SK-N-SH (cell line): ENCODE measurements at regions not wholly inside any gene's neighbourhood (a gene's known extent, or its start where the extent isn't known, plus 50 kb on each side); places are given as distances from the start of the nearest gene placed in this dataset.

Experiments
- CTCF ChIA-PET: fragments of 300-600, 350-600 bp; formaldehyde crosslinking; extraction: SDS; loops from one replicate; lab custom pipeline; 2021; lab: Yijun Ruan, JAX
- POLR2A ChIA-PET: fragments of 350-600 bp; sonication (Branson Sonifier 250); formaldehyde crosslinking; extraction: SDS; loops from one replicate; lab custom pipeline; 2020; ENCODE audit warnings: antibody characterized with exemption, inconsistent platforms; lab: Yijun Ruan, JAX
- DNase-seq: peaks from one replicate; pipeline ENCODE4 v3.0.0; 2012
- H2AFZ ChIP-seq: fragments of 200-600 bp; sonication (generic); 2 replicates; pipeline ENCODE4 v1.8.1; 2016; ENCODE audit warnings: antibody characterized with exemption, mild to moderate bottlenecking, low read depth
- H3F3A ChIP-seq: fragments of 200-600 bp; sonication (generic); replicated peaks from 2 replicates; pipeline ENCODE3; 2016; ENCODE audit warnings: antibody characterized with exemption, mild to moderate bottlenecking; ENCODE audit not compliant: insufficient read depth
- H3K27ac ChIP-seq, 2 experiments: fragments of 200-500 bp in 1 of 2; fragments of 200-600 bp in 1 of 2; sonication (Bioruptor generic) in 1 of 2; sonication (generic), shearing (Covaris generic) in 1 of 2; 2 replicates each; pipeline versions ENCODE4 v1.5.1 to v1.6.1; 2014 to 2016; ENCODE audit warnings: low read depth in 2 of 2, inconsistent platforms in 1 of 2, low read length in 1 of 2, mild to moderate bottlenecking in 1 of 2, mixed read lengths in 1 of 2
- H3K27me3 ChIP-seq: fragments of 200-600 bp; sonication (generic), shearing (Covaris generic); 2 replicates; pipeline ENCODE4 v1.6.1; 2016; ENCODE audit warnings: mixed run types; ENCODE audit not compliant: insufficient read depth
- H3K36me3 ChIP-seq, 2 experiments: fragments of 200-500 bp in 1 of 2; fragments of 200-600 bp in 1 of 2; sonication (Bioruptor generic) in 1 of 2; sonication (generic) in 1 of 2; replicated peaks in 1 of 2; 2 replicates each; pipeline versions ENCODE3 to v1.5.1; 2014 to 2016; ENCODE audit warnings: low read length in 1 of 2, mild to moderate bottlenecking in 1 of 2; ENCODE audit not compliant: insufficient read depth in 2 of 2, control insufficient read depth in 1 of 2
- H3K4me1 ChIP-seq, 2 experiments: fragments of 200-500 bp in 1 of 2; fragments of 200-600 bp in 1 of 2; sonication (Bioruptor generic) in 1 of 2; sonication (generic), shearing (Covaris generic) in 1 of 2; 2 replicates each; pipeline versions ENCODE4 v1.5.1 to v1.6.1; 2014 to 2016; ENCODE audit warnings: low read depth in 1 of 2, low read length in 1 of 2, mixed run types in 1 of 2; ENCODE audit not compliant: insufficient read depth in 2 of 2, control insufficient read depth in 1 of 2
- H3K4me2 ChIP-seq: fragments of 200-600 bp; sonication (generic), shearing (Covaris generic); 2 replicates; pipeline ENCODE4 v1.6.1; 2017; ENCODE audit warnings: mixed run types
- H3K4me3 ChIP-seq, 2 experiments: fragments of 200-500 bp in 1 of 2; fragments of 200-600 bp in 1 of 2; sonication (Bioruptor generic) in 1 of 2; sonication (generic), shearing (Covaris generic) in 1 of 2; 2 replicates each; pipeline versions ENCODE4 v1.5.1 to v1.8.1; 2014 to 2016; ENCODE audit warnings: low read depth in 2 of 2, inconsistent platforms in 1 of 2, low read length in 1 of 2, mild to moderate bottlenecking in 1 of 2, mixed read lengths in 1 of 2, moderate library complexity in 1 of 2
- H3K79me2 ChIP-seq: fragments of 200-600 bp; sonication (generic); 2 replicates; pipeline ENCODE4 v1.8.1; 2017; ENCODE audit warnings: mild to moderate bottlenecking; ENCODE audit not compliant: insufficient read depth
- H3K9ac ChIP-seq: fragments of 200-600 bp; sonication (generic); 2 replicates; pipeline ENCODE4 v1.6.1; 2017; ENCODE audit warnings: mixed run types
- H3K9me2 ChIP-seq: fragments of 200-600 bp; sonication (generic); 2 replicates; pipeline ENCODE4 v1.6.1; 2017; ENCODE audit warnings: mixed run types
- H3K9me3 ChIP-seq: fragments of 200-600 bp; sonication (generic); 2 replicates; pipeline ENCODE4 v1.6.1; 2017; ENCODE audit warnings: mixed run types, mild to moderate bottlenecking, moderate library complexity
- H4K20me1 ChIP-seq: fragments of 200-600 bp; sonication (generic); 2 replicates; pipeline ENCODE4 v1.6.1; 2017; ENCODE audit warnings: mild to moderate bottlenecking, mixed run types; ENCODE audit not compliant: insufficient read depth
- CHD2 ChIP-seq: fragments of 150-350 bp; IDR thresholded peaks from 2 replicates; pipeline ENCODE4 v1.6.1; 2018; ENCODE audit warnings: low read length; ENCODE audit not compliant: partially characterized antibody
- CTCF ChIP-seq: fragments of 200-600 bp; sonication (generic); IDR thresholded peaks from 2 replicates; pipeline ENCODE4 v1.6.1; 2017; ENCODE audit warnings: antibody characterized with exemption, mild to moderate bottlenecking, moderate library complexity
- FOSL2 ChIP-seq: IDR thresholded peaks from 2 replicates; pipeline ENCODE4 v1.4.0; 2012; ENCODE audit warnings: low read depth, mild to moderate bottlenecking, moderate library complexity, borderline replicate concordance
- FOXJ3 ChIP-seq: sonication (generic); formaldehyde crosslinking; IDR thresholded peaks from 2 replicates; pipeline ENCODE4 v1.5.1; 2020; ENCODE audit warnings: mild to moderate bottlenecking, missing genetic modification reagents
- FOXM1 ChIP-seq: IDR thresholded peaks from 2 replicates; pipeline ENCODE4 v1.4.0; 2012; ENCODE audit warnings: low read depth, mild to moderate bottlenecking
- GATA2 ChIP-seq: sonication (generic); formaldehyde crosslinking; IDR thresholded peaks from 2 replicates; pipeline ENCODE4 v1.5.0; 2020; ENCODE audit warnings: mild to moderate bottlenecking, missing genetic modification reagents
- JUND ChIP-seq: IDR thresholded peaks from 2 replicates; pipeline ENCODE4 v1.4.0; 2012
- MAX ChIP-seq: IDR thresholded peaks from 2 replicates; pipeline ENCODE4 v1.4.0; 2012; ENCODE audit warnings: low read depth
- MEF2A ChIP-seq: IDR thresholded peaks from 2 replicates; pipeline ENCODE4 v1.4.0; 2012; ENCODE audit warnings: low read depth, borderline replicate concordance
- MXI1 ChIP-seq: IDR thresholded peaks from 2 replicates; pipeline ENCODE4 v1.6.1; 2012; ENCODE audit warnings: mild to moderate bottlenecking, low read depth, low read length, improper control_type of control experiment
- NRF1 ChIP-seq: IDR thresholded peaks from 2 replicates; pipeline ENCODE4 v1.6.1; 2012; ENCODE audit warnings: low read depth, mild to moderate bottlenecking, low read length
- RCOR1 ChIP-seq: fragments of 150-350 bp; IDR thresholded peaks from 2 replicates; pipeline ENCODE4 v1.6.1; 2017; ENCODE audit warnings: antibody characterized with exemption, low read length
- RXRA ChIP-seq: IDR thresholded peaks from 2 replicates; pipeline ENCODE4 v1.4.0; 2012; ENCODE audit warnings: low read depth, mild to moderate bottlenecking, borderline replicate concordance
- SIN3A ChIP-seq: IDR thresholded peaks from 2 replicates; pipeline ENCODE4 v1.6.1; 2012; ENCODE audit warnings: low read depth, mild to moderate bottlenecking, low read length, moderate library complexity, borderline replicate concordance
- TCF12 ChIP-seq: IDR thresholded peaks from 2 replicates; pipeline ENCODE4 v1.4.0; 2012
- TEAD4 ChIP-seq: IDR thresholded peaks from 2 replicates; pipeline ENCODE4 v1.4.0; 2012; ENCODE audit warnings: mild to moderate bottlenecking, borderline replicate concordance; ENCODE audit not compliant: insufficient read depth
- USF1 ChIP-seq: IDR thresholded peaks from 2 replicates; pipeline ENCODE4 v1.4.0; 2012; ENCODE audit warnings: low read depth, borderline replicate concordance
- USF2 ChIP-seq: fragments of 150-350 bp; IDR thresholded peaks from 2 replicates; pipeline ENCODE4 v1.6.1; 2017; ENCODE audit warnings: antibody characterized with exemption, low read length, low read depth, borderline replicate concordance
- WGBS: methylation state at CpG from one replicate; pipeline ENCODE4 v1.1.6; 2017; ENCODE audit warnings: low lambda C conversion rate; 5-methylcytosine and 5-hydroxymethylcytosine counted together
- TF ChIP-seq, protein P1 (sequence below): IDR thresholded peaks from 2 replicates; pipeline ENCODE4; 2012

DNA sequence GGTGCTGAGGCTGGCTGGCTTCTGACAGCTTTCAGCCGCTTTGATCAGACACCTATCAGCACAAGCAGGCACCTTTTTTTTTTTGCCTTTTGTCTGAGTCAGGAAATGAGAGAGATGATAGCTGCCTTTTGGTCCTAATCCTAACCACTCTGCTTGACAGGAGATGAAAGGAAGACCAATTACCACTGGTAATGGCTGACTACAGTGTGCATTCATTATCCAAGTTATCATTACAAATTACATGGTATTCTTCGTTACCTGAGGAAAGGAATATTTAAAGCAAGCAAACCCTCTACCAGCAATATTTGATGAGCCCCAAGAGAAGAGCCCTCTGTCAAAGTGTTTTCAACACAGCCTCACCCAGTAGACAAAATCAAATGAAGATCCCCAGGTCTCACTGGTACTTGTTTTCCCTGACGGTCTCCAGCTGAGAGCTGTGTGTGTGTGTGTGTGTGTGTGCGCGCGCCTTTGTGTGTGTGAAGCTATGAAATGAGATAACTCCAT lies 925.7 kb downstream of the DCDC2C start:
- Histone ChIP-seq H2AFZ (no peak overlapping the region), H3K27me3 (no peaks in the 10 kb centered on the region), H3K4me2 (no peak overlapping the region), H3K36me3 (no peaks in the 10 kb centered on the region), H3K4me1 (no peaks in the 10 kb centered on the region), H3K9me3 (peaks cover 14% of the 10 kb centered on the region; the same call in 1 of the 2 replicates), H3F3A (no peaks in the 10 kb centered on the region), H3K9ac (no peak overlapping the region), H4K20me1 (no peaks in the 10 kb centered on the region), H3K79me2 (no peaks in the 10 kb centered on the region), H3K27ac (no peak overlapping the region), H3K9me2 (0 out of 2 replicates have a peak, but pooled peaks cover 3% of the 10 kb centered on the region), H3K4me3 (no peak overlapping the region)
- no peak for DNase-seq
- TF ChIP-seq GATA2 (CRISPR knock-in tag) = no peak
- TF ChIP-seq, protein P1, sequence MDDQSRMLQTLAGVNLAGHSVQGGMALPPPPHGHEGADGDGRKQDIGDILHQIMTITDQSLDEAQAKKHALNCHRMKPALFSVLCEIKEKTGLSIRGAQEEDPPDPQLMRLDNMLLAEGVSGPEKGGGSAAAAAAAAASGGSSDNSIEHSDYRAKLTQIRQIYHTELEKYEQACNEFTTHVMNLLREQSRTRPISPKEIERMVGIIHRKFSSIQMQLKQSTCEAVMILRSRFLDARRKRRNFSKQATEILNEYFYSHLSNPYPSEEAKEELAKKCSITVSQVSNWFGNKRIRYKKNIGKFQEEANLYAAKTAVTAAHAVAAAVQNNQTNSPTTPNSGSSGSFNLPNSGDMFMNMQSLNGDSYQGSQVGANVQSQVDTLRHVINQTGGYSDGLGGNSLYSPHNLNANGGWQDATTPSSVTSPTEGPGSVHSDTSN = no peak
- TF ChIP-seq USF2 = no peak
- TF ChIP-seq CTCF = no peak
- no peak for TF ChIP-seq TCF12
- no peak for TF ChIP-seq NRF1
- TF ChIP-seq FOXJ3 (CRISPR knock-in tag) = no peak
- TF ChIP-seq FOSL2 = no peak
- TF ChIP-seq MEF2A = no peak
- TF ChIP-seq MXI1 = no peak
- TF ChIP-seq RCOR1 = no peak
- CTCF ChIA-PET = interaction anchor here (1.4 kb wide), 1 partner anchor 100 kb away, joined by 4 read pairs; no protein-coding TSS in a partner anchor
- POLR2A ChIA-PET = no interaction called here
- 66% methylated on average over 6 of the region's 6 CpGs for whole genome bisulfite sequencing

DNA sequence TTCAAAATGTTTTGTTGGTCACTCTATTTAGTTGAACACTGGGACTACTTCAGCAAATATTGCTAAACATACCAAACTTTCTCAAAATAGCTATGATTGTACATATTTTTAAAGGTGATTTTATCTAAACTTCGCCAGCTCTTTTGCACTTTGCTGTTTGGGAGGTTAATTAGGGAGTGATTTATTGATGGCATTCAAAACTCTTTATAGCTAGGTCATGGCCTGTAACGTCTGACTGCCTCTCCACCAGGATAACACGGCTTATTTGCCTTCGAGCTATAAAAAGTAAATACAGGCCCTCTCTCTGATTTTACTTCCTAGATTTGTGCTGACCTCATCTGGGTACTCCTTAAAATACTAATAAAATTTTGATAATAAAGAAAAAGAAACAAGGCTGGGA lies 931.9 kb downstream of the DCDC2C start:
- ChIA-PET CTCF (interaction anchor here (1.1 kb wide), 1 partner anchor 24 kb away, joined by 3 read pairs; no protein-coding TSS in a partner anchor), POLR2A (no interaction called here)
- no peaks in the 10 kb centered on the region for H3K4me1 ChIP-seq
- no peaks in the 10 kb centered on the region for H3K27me3 ChIP-seq
- no peak overlapping the region for H3K4me2 ChIP-seq
- DNase-seq = no peak
- H3K36me3 ChIP-seq = no peaks in the 10 kb centered on the region
- H3K9me2 ChIP-seq = 0 out of 2 replicates have a peak, but pooled peaks cover 3% of the 10 kb centered on the region
- H3F3A ChIP-seq = no peaks in the 10 kb centered on the region
- no peak overlapping the region for H3K4me3 ChIP-seq
- H3K9me3 ChIP-seq = peaks cover 12% of the 10 kb centered on the region; the same call in 1 of the 2 replicates
- H4K20me1 ChIP-seq = no peaks in the 10 kb centered on the region
- no peaks in the 10 kb centered on the region for H3K79me2 ChIP-seq
- WGBS = 11% methylated on average over 4 of the region's 4 CpGs
- no peak overlapping the region for H2AFZ ChIP-seq
- H3K9ac ChIP-seq = no peak overlapping the region
- H3K27ac ChIP-seq = no peak overlapping the region
- TF ChIP-seq FOXM1 (no peak), TEAD4 (no peak), CHD2 (no peak), FOXJ3 (CRISPR knock-in tag) (no peak), RXRA (no peak), SIN3A (no peak), JUND (no peak), MEF2A (no peak), USF1 (no peak), NRF1 (no peak), TCF12 (no peak), MAX (no peak), RCOR1 (no peak), GATA2 (CRISPR knock-in tag) (no peak)
- TF ChIP-seq, protein P1 = no peak
